Eye (tissue), 1 donor: ENCODE measurements at regions not wholly inside any gene's neighbourhood (a gene's known extent, or its start where the extent isn't known, plus 50 kb on each side); places are given as distances from the start of the nearest gene placed in this dataset.
"Not testable (repeated sequence)": the region's sequence is repeated elsewhere in the genome, so short reads cannot be mapped to it uniquely, and the experiment has no call there.

Source experiments
- DNase-seq: peaks from one replicate; pipeline ENCODE4 v3.0.0-alpha.2; 2015

GRCh38 chr10:28354511-28354910 is 51.6 kb upstream of the MPP7 start:
- no peak for DNase-seq

- DNase-seq: no peak
Observed at GRCh38 chr10:28355376-28355775, 52.5 kb upstream of the MPP7 start.

- DNase-seq: no peak
Observed at GRCh38 chr10:28359334-28359733, 56.5 kb upstream of the MPP7 start.

GRCh38 chr10:28360175-28360574 is 57.3 kb upstream of the MPP7 start:
- no peak for DNase-seq

- DNase-seq: no peak
Observed at GRCh38 chr10:28363376-28363775, 60.5 kb upstream of the MPP7 start.

GRCh38 chr10:28365840-28366239 is 63.0 kb upstream of the MPP7 start:
- no peak for DNase-seq

- no peak for DNase-seq
Observed at GRCh38 chr10:28366994-28367393, 64.1 kb upstream of the MPP7 start.

- no peak for DNase-seq
Observed at GRCh38 chr10:28367413-28367812, 64.5 kb upstream of the MPP7 start.

GRCh38 chr10:28367929-28368484 is 65.1 kb upstream of the MPP7 start:
- DNase-seq: peak; percentile 27

- DNase-seq: no peak
Observed at GRCh38 chr10:28370107-28370835, 67.4 kb upstream of the MPP7 start.

GRCh38 chr10:28371638-28372037 is 68.8 kb upstream of the MPP7 start:
- not testable (repeated sequence) for DNase-seq

GRCh38 chr10:28374036-28374435 is 71.2 kb upstream of the MPP7 start:
- no peak for DNase-seq

- no peak for DNase-seq
Observed at GRCh38 chr10:28375399-28376354, 72.8 kb upstream of the MPP7 start.

- no peak for DNase-seq
Observed at GRCh38 chr10:28378986-28379585, 76.2 kb upstream of the MPP7 start.

- DNase-seq: no peak
Observed at GRCh38 chr10:28381466-28381865, 78.6 kb upstream of the MPP7 start.

- DNase-seq: peak; percentile 97
Observed at GRCh38 chr10:28381903-28382347, 79.1 kb upstream of the MPP7 start.

GRCh38 chr10:28382525-28383269 is 79.8 kb upstream of the MPP7 start:
- peak; percentile 47 for DNase-seq

- DNase-seq: no peak
Observed at GRCh38 chr10:28384557-28384956, 81.7 kb upstream of the MPP7 start.

- no peak for DNase-seq
Observed at GRCh38 chr10:28385748-28386502, 83.1 kb upstream of the MPP7 start.

GRCh38 chr10:28386503-28386868 is 83.6 kb upstream of the MPP7 start:
- DNase-seq: no peak

- DNase-seq: no peak
Observed at GRCh38 chr10:28387140-28387539, 84.3 kb upstream of the MPP7 start.

GRCh38 chr10:28391283-28391682 is 88.4 kb upstream of the MPP7 start:
- no peak for DNase-seq
